ENCODE measurements at regions not wholly inside any gene's neighbourhood (a gene's known extent, or its start where the extent isn't known, plus 50 kb on each side); places are given as distances from the start of the nearest gene placed in this dataset.
"Not testable (repeated sequence)": the region's sequence is repeated elsewhere in the genome, so short reads cannot be mapped to it uniquely, and the experiment has no call there.

DNA sequence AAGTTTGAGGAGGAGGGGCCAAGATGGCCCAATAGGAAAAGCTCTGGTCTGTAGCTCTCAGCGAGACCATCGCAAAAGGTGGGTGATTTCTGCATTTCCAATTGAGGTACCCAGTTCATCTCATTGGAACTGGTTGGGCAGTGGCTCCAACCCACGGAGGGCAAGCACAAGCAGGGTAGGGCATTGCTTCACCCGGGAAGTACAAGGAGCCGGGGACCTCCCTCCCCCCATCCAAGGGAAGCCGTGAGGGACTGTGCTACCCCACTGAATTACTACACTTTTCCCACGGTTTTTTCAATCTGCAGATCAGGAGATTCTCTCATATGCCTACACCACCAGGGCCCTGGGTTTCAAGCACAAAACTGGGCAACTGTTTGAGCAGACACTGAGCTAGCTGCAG is 58.0 kb upstream of the EFCAB3 start:
- H3K27ac ChIP-seq (ENCODE audit: low read length), result no peak overlapping the region
- WGBS, result 84% methylated on average over 7 of the region's 7 CpGs
- H3K4me3 ChIP-seq (ENCODE audit: low read length), result no peak overlapping the region
- no peak for DNase-seq
- H3K4me1 ChIP-seq (ENCODE audit: control insufficient read depth, insufficient read depth, low read length), result no peaks in the 10 kb centered on the region
- intact Hi-C loops (cut with DNase I), result no loop called here
- no peak for ATAC-seq
- no peaks in the 10 kb centered on the region for H3K27me3 ChIP-seq (ENCODE audit: control insufficient read depth, insufficient read depth)
- no peaks in the 10 kb centered on the region for H3K9me3 ChIP-seq (ENCODE audit: control insufficient read depth, low read length)

DNA sequence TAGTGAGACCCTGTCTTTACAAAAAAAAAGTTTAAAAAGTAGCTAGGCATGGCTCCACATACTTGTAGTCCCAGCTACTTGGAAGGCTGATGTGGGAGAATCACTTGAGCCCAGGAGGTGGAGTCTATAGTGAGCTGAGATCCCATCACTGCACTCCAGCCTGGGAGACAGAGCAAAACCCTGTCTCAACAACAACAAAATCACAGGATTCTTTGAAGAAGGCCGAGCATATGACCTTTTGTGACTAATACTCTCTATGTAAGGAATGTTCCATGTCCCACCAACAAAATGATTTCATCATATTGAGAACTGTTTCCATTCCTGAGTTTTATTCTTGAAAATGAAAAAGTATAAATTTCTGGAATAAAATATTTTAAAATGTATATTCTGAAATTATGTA is 58.9 kb upstream of the EFCAB3 start:
- H3K9me3 ChIP-seq (ENCODE audit: control insufficient read depth, low read length), result no peaks in the 10 kb centered on the region
- intact Hi-C loops (cut with DNase I), result no loop called here
- ATAC-seq (no peak), DNase-seq (no peak)
- 32% methylated on average over 1 of the region's 1 CpG for WGBS
- H3K4me3 ChIP-seq (ENCODE audit: low read length), result no peak overlapping the region
- H3K27me3 ChIP-seq (ENCODE audit: control insufficient read depth, insufficient read depth), result no peaks in the 10 kb centered on the region
- no peaks in the 10 kb centered on the region for H3K4me1 ChIP-seq (ENCODE audit: control insufficient read depth, insufficient read depth, low read length)
- no peak overlapping the region for H3K27ac ChIP-seq (ENCODE audit: low read length)

DNA sequence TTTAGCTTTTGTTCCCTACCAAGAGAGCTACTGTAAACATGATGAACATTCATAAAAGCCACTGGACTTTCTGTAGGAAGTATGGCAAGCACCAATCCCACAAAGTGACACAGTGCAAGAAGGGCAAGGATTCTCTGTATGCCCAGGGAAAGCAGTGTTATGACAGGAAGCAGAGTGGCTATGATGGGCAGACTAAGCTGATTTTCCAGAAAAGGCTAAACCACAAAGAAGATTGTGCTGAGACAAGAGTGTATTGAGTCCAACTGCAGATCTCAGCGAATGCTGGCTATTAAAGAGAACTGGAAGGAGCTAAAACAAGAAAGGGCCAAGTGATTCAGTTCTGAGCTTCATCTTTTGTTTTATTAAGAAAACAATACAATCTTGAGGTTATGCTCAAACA is 60.5 kb upstream of the EFCAB3 start:
- no peak overlapping the region for H3K27ac ChIP-seq (ENCODE audit: low read length)
- H3K27me3 ChIP-seq (ENCODE audit: control insufficient read depth, insufficient read depth), result no peaks in the 10 kb centered on the region
- H3K4me3 ChIP-seq (ENCODE audit: low read length), result no peak overlapping the region
- intact Hi-C loops (cut with DNase I), result no loop called here
- WGBS, result 76% methylated on average over 1 of the region's 1 CpG
- H3K9me3 ChIP-seq (ENCODE audit: control insufficient read depth, low read length), result no peaks in the 10 kb centered on the region
- ATAC-seq (no peak), DNase-seq (no peak)
- H3K4me1 ChIP-seq (ENCODE audit: control insufficient read depth, insufficient read depth, low read length), result no peaks in the 10 kb centered on the region

DNA sequence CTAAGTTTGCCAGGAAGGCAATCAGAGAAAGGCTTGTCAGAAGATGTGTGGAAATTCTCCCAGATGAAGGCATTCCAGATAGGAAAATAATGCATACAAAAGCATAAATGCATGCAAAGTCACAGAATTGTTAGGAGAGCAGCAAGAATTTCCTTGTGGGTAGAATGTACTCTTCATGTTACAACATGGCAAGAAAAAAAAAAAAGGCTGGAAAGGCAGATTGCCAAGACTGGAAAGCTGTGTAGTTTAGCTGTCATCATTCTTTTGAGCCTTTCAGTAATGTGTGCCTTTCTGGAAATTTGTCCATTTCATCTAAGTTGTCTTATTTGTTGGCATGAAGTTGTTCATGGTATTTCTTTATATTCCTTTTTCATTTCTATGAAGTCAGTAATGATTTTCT is 71.0 kb upstream of the EFCAB3 start:
- no peak for ATAC-seq
- Histone ChIP-seq H3K9me3 (ENCODE audit: control insufficient read depth, low read length) (no peaks in the 10 kb centered on the region), H3K27ac (ENCODE audit: low read length) (no peak overlapping the region), H3K4me3 (ENCODE audit: low read length) (no peak overlapping the region), H3K4me1 (ENCODE audit: control insufficient read depth, insufficient read depth, low read length) (no peaks in the 10 kb centered on the region), H3K27me3 (ENCODE audit: control insufficient read depth, insufficient read depth) (no peaks in the 10 kb centered on the region)
- DNase-seq, result no peak
- intact Hi-C loops (cut with DNase I), result no loop called here

DNA sequence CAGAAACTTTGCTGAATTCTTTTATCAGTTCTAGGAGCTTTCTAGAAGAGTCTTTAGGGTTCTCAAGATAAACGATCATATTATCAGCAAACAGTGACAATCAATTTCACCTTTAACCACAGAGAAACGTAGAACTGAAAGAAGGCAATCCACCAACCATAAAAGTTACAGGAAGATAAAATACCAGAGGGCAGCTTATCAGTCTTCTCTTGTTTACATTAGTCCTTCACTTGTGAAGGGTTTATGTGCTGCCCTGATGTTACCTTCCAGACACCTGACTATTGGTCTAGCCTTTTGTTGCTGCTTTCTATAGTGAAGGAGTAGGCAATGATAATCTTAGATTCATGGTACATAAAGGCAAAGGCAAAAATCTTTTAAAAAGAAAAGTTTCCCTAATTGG is 73.2 kb upstream of the EFCAB3 start:
- no peak overlapping the region for H3K27ac ChIP-seq (ENCODE audit: low read length)
- H3K4me3 ChIP-seq (ENCODE audit: low read length), result no peak overlapping the region
- intact Hi-C loops (cut with DNase I), result no loop called here
- no peaks in the 10 kb centered on the region for H3K4me1 ChIP-seq (ENCODE audit: control insufficient read depth, insufficient read depth, low read length)
- no peak for ATAC-seq
- WGBS, result 16% methylated on average over 2 of the region's 2 CpGs
- no peaks in the 10 kb centered on the region for H3K9me3 ChIP-seq (ENCODE audit: control insufficient read depth, low read length)
- DNase-seq, result no peak
- H3K27me3 ChIP-seq (ENCODE audit: control insufficient read depth, insufficient read depth), result no peaks in the 10 kb centered on the region

DNA sequence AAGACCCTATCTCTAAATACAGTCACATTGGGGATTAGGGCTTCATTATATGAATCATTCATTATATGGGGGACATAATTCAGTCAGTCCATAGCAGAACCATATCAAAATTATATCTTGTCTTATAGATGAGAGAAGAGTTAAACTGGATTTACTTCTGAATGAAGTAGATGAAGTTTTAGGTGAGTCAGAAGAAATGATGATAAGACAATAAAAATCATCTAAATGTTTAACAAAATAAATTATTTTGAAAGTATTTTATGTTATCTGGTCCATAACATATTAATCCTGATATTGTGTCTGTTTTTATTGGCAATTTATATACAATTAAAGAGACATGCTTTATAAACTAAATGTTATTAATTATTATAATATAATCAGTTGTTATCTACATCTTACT is 76.9 kb upstream of the EFCAB3 start:
- DNase-seq (no peak), ATAC-seq (no peak)
- Histone ChIP-seq H3K27ac (ENCODE audit: low read length) (no peak overlapping the region), H3K4me3 (ENCODE audit: low read length) (no peak overlapping the region), H3K27me3 (ENCODE audit: control insufficient read depth, insufficient read depth) (no peaks in the 10 kb centered on the region), H3K9me3 (ENCODE audit: control insufficient read depth, low read length) (no peaks in the 10 kb centered on the region), H3K4me1 (ENCODE audit: control insufficient read depth, insufficient read depth, low read length) (no peaks in the 10 kb centered on the region)
- intact Hi-C loops (cut with DNase I), result no loop called here

DNA sequence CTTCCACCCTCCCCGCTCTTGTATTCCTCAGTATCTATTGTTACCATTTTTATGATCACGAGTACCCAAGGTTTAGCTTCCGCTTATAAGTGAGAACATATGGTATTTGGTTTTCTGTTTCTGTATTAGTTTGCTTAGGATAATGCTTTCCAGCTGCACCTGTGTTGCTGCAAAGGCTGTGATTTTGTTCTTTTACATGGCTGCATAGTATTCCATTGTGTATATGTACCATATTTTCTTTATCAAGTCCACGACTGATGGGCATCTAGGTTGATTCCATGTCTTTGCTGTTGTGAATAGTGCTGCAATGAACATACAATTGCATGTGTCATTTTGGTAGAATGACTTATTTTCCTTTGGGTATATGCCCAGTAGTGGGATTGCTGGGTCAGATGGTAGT is 79.7 kb upstream of the EFCAB3 start:
- Histone ChIP-seq H3K27me3 (ENCODE audit: control insufficient read depth, insufficient read depth) (no peaks in the 10 kb centered on the region), H3K4me1 (ENCODE audit: control insufficient read depth, insufficient read depth, low read length) (no peaks in the 10 kb centered on the region), H3K27ac (ENCODE audit: low read length) (no peak overlapping the region), H3K4me3 (ENCODE audit: low read length) (no peak overlapping the region), H3K9me3 (ENCODE audit: control insufficient read depth, low read length) (no peaks in the 10 kb centered on the region)
- intact Hi-C loops (cut with DNase I), result no loop called here
- 87% methylated on average over 4 of the region's 4 CpGs for WGBS
- no peak for ATAC-seq
- no peak for DNase-seq

- ATAC-seq; DNase-seq; H3K27ac ChIP-seq (ENCODE audit: low read length); H3K4me1 ChIP-seq (ENCODE audit: control insufficient read depth, insufficient read depth, low read length); H3K4me3 ChIP-seq (ENCODE audit: low read length); intact Hi-C loops (cut with DNase I); H3K9me3 ChIP-seq (ENCODE audit: control insufficient read depth, low read length); H3K27me3 ChIP-seq (ENCODE audit: control insufficient read depth, insufficient read depth): not testable (repeated sequence)
- WGBS, result 95% methylated on average over 14 of the region's 14 CpGs
These were observed 105.1 kb upstream of the EFCAB3 start for GRCh38 chr17:62275290-62275689.

DNA sequence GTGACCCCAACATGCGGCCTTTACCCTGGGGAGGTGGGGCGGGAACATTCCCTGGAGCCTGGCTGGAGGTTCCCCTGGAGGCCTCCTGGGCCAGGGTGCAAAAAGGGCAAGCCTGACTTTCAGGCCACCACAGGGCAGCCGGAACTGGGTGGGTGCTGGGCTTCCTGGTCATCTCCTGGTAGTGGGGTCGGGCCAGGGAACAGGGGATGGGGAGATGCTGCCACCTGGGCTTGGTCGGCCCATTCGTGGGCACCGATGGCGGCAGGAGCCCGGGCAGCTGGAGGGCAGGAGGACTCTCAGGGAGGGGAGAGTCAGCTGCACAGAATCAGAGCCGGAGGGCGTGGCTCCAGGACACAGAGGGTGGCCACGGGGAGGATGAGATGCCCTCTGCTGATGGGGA is 112.0 kb upstream of the EFCAB3 start:
- H3K27me3 ChIP-seq (ENCODE audit: control insufficient read depth, insufficient read depth); H3K4me1 ChIP-seq (ENCODE audit: control insufficient read depth, insufficient read depth, low read length); H3K4me3 ChIP-seq (ENCODE audit: low read length); H3K27ac ChIP-seq (ENCODE audit: low read length); DNase-seq; H3K9me3 ChIP-seq (ENCODE audit: control insufficient read depth, low read length); intact Hi-C loops (cut with DNase I); ATAC-seq: not testable (repeated sequence)
- 95% methylated on average over 7 of the region's 12 CpGs for WGBS

- H3K27ac ChIP-seq (ENCODE audit: low read length); ATAC-seq; H3K27me3 ChIP-seq (ENCODE audit: control insufficient read depth, insufficient read depth); H3K9me3 ChIP-seq (ENCODE audit: control insufficient read depth, low read length); H3K4me3 ChIP-seq (ENCODE audit: low read length); DNase-seq; intact Hi-C loops (cut with DNase I); H3K4me1 ChIP-seq (ENCODE audit: control insufficient read depth, insufficient read depth, low read length): not testable (repeated sequence)
- WGBS, result 78% methylated on average over 6 of the region's 15 CpGs
These were observed 115.4 kb upstream of the EFCAB3 start for GRCh38 chr17:62264974-62265373.

DNA sequence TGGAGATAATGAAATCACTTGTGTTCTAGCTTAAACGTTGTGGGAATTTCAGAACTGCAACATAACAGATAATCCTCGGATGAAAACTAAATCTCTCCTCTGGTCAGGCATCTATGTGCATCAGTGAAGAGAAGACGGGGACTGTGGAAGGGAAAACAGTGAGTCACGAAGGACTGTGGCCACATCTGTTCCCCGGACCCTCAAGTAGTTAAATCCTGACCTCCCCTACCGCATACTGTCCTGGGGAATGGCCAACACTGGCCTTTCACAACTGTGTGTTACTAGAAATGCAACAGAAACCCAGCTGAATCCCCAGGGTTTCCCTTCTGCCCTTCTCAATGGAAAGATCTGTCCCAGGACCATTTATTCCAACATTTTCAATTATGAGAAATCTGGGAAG is 124.6 kb upstream of the EFCAB3 start:
- H3K4me1 ChIP-seq (ENCODE audit: control insufficient read depth, insufficient read depth, low read length); ATAC-seq; H3K4me3 ChIP-seq (ENCODE audit: low read length); H3K9me3 ChIP-seq (ENCODE audit: control insufficient read depth, low read length); DNase-seq; intact Hi-C loops (cut with DNase I); H3K27me3 ChIP-seq (ENCODE audit: control insufficient read depth, insufficient read depth); H3K27ac ChIP-seq (ENCODE audit: low read length): not testable (repeated sequence)
- 52% methylated on average over 6 of the region's 6 CpGs for WGBS

DNA sequence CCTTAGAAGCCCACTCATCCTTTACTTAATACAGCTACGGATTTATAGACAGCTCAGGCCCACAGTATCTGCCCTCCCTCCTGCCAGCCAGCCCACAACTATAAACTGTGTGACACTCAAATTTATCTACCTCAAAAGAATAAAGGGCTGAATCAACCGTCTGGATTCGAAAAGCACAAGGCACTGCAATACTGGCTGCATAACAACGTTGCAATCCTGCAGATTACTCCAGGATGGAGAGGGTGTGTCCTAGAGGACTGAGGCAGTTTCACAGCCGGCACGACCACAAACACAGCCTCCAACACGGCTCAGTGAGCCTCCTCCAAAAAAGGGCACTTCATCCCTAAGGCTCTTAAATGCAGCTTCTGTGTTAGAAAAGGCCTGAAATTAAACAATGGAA is 138.3 kb upstream of the EFCAB3 start:
- 32% methylated on average over 7 of the region's 7 CpGs for WGBS
- intact Hi-C loops (cut with DNase I), result not testable (repeated sequence)

More for the DNA sequence above, 138.3 kb upstream of the EFCAB3 start:
- not testable (repeated sequence) for H3K9me3 ChIP-seq (ENCODE audit: control insufficient read depth, low read length); H3K27ac ChIP-seq (ENCODE audit: low read length); ATAC-seq; DNase-seq; H3K4me1 ChIP-seq (ENCODE audit: control insufficient read depth, insufficient read depth, low read length); H3K4me3 ChIP-seq (ENCODE audit: low read length); H3K27me3 ChIP-seq (ENCODE audit: control insufficient read depth, insufficient read depth)

Data from right cardiac atrium (tissue), 5 donors.